GM10248 (cell line): ENCODE measurements at regions not wholly inside any gene's neighbourhood (a gene's known extent, or its start where the extent isn't known, plus 50 kb on each side); places are given as distances from the start of the nearest gene placed in this dataset.

Experiments
- CTCF ChIA-PET: fragments of 300-600 bp; sonication (Branson Sonifier 250); formaldehyde crosslinking; extraction: SDS; loops from one replicate; lab custom pipeline; 2021; ENCODE audit warnings: antibody characterized with exemption; lab: Yijun Ruan, JAX
- POLR2A ChIA-PET: fragments of 350-650 bp; sonication (Branson Sonifier 250); formaldehyde crosslinking; extraction: SDS; loops from one replicate; lab custom pipeline; 2020; ENCODE audit warnings: antibody characterized with exemption; lab: Yijun Ruan, JAX
- DNase-seq: peaks from one replicate; pipeline ENCODE4 v3.0.0; 2012; ENCODE audit errors: extremely low spot score
- TF ChIP-seq, protein P1 (sequence below): IDR thresholded peaks from 2 replicates; pipeline ENCODE4 v1.5.1; 2012; ENCODE audit warnings: mild to moderate bottlenecking, low read depth; ENCODE audit errors: extremely low read depth, missing control alignments, control extremely low read depth

GRCh38 chr1:68378296-68379084 is 71.3 kb downstream of the RPE65 start:
- TF ChIP-seq, protein P1, sequence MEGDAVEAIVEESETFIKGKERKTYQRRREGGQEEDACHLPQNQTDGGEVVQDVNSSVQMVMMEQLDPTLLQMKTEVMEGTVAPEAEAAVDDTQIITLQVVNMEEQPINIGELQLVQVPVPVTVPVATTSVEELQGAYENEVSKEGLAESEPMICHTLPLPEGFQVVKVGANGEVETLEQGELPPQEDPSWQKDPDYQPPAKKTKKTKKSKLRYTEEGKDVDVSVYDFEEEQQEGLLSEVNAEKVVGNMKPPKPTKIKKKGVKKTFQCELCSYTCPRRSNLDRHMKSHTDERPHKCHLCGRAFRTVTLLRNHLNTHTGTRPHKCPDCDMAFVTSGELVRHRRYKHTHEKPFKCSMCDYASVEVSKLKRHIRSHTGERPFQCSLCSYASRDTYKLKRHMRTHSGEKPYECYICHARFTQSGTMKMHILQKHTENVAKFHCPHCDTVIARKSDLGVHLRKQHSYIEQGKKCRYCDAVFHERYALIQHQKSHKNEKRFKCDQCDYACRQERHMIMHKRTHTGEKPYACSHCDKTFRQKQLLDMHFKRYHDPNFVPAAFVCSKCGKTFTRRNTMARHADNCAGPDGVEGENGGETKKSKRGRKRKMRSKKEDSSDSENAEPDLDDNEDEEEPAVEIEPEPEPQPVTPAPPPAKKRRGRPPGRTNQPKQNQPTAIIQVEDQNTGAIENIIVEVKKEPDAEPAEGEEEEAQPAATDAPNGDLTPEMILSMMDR: no peak
- DNase-seq: no peak
- POLR2A ChIA-PET: no interaction called here
- CTCF ChIA-PET: interaction anchor here (0.8 to 1.4 kb wide), 3 partner anchors 16 to 261 kb away, joined by 3 to 4 read pairs (median 3); no protein-coding TSS in a partner anchor

DNA sequence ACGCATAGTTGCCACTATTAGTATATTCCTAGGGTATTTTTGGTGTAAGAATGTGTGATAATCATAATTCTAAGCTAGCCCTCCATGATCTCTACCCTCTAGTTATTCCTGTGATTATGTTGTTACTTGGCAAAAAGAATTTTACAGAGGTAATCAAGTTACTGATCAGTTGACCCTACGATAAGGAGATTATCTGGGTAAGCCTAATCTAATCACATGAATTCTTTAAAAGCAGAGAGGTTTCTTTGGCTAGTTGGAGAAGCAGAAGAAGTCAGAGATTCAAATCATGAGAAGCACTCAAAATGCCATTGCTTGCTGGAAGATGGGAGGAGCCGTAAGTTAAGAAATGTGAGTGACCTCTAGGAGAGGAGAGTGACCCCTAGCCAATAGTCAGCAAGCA is 72.7 kb downstream of the RPE65 start:
- TF ChIP-seq, protein P1: no peak
- CTCF ChIA-PET: interaction anchor here (1.0 to 1.6 kb wide), 4 partner anchors 13 to 56 kb away, joined by 3 to 5 read pairs (median 4); no protein-coding TSS in a partner anchor
- POLR2A ChIA-PET: no interaction called here
- DNase-seq: no peak

DNA sequence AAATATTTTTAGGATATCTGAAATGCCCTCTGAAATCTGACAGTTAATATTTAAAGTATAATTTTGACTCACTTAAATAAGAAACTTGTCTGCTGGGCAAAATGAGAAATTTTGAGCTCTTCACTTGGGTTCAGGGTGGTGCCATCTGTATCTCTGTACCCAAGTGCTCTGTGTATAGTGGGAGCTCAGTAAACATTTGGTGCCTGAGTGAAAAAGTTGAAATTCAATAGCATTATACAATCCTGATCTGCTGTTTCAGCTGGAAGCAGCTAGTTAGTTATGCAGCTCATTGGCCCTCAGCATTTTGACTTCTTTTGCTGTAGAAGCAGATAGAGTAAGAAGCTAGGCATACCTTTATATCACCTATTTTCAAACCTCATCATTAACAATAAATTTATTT is 73.3 kb downstream of the RPE65 start:
- ChIA-PET POLR2A (no interaction called here), CTCF (interaction anchor here (1.1 to 1.6 kb wide), 3 partner anchors 12 to 55 kb away, joined by 3 to 5 read pairs (median 4); no protein-coding TSS in a partner anchor)
- DNase-seq: no peak
- TF ChIP-seq, protein P1: no peak

GRCh38 chr1:68375919-68376318 is 73.8 kb downstream of the RPE65 start:
- no peak for DNase-seq
- TF ChIP-seq, protein P1: no peak
- POLR2A ChIA-PET: no interaction called here
- CTCF ChIA-PET: interaction anchor here (1.1 to 1.6 kb wide), 2 partner anchors 12 to 14 kb away, joined by 4 to 5 read pairs; no protein-coding TSS in a partner anchor

DNA sequence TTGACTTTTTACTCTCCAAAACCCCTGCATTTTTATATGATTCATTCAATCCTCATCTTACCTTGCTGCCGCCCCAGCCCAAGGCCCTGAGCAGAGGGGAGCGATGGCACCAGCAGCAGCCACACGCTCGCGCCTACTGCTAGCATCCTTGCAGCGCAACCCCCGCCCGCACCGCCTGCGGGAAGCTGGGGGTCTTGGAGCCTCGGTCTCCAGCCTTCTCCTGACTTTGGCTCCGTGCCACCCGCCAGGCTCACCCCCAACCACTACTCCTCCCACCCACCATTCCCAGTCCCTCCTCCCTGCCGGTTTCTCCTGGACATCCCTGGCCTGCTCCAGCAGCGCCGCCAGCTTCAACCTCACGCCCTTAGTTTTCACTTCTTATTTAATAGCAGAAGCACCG is 76.6 kb downstream of the RPE65 start:
- CTCF ChIA-PET: no interaction called here
- no peak for DNase-seq
- POLR2A ChIA-PET: no interaction called here
- TF ChIP-seq, protein P1: no peak

GRCh38 chr1:68372487-68372886 is 77.3 kb downstream of the RPE65 start:
- no peak for DNase-seq
- TF ChIP-seq, protein P1: no peak
- CTCF ChIA-PET: no interaction called here
- POLR2A ChIA-PET: no interaction called here
